Activated naive CD8-positive, alpha-beta T cell treated with anti-CD3 and anti-CD28 coated beads, Interleukin-2, amount 10 ng/mL, durations not matched to agents 7 days and 5 days (primary cell): ENCODE measurements at regions not wholly inside any gene's neighbourhood (a gene's known extent, or its start where the extent isn't known, plus 50 kb on each side); places are given as distances from the start of the nearest gene placed in this dataset.
"Not testable (repeated sequence)": the region's sequence is repeated elsewhere in the genome, so short reads cannot be mapped to it uniquely, and the experiment has no call there.

Source experiments
- ATAC-seq: fragments of 150-1000 bp; cut with Tn5 transposase; one replicate; pipeline ENCODE4 v1.10.0; 2021; ENCODE audit warnings: low read depth, moderate library complexity
- POLR2A ChIA-PET: fragments of 350-600 bp; sonication (Branson Sonifier 250); formaldehyde crosslinking; loops from one replicate; lab custom pipeline; 2021; ENCODE audit warnings: antibody characterized with exemption; lab: Charles Lee
- DNase-seq: peaks from one replicate; pipeline ENCODE4 v3.0.0; 2021
- H3K27ac Mint-ChIP-seq: one replicate; pipeline ENCODE4 v1.8.0; 2022; ENCODE audit warnings: mild to moderate bottlenecking, mixed read lengths
- H3K27me3 Mint-ChIP-seq: one replicate; pipeline ENCODE4 v1.8.0; 2022; ENCODE audit warnings: mild to moderate bottlenecking, moderate library complexity, mixed read lengths
- H3K36me3 Mint-ChIP-seq: one replicate; pipeline ENCODE4 v1.8.0; 2021; ENCODE audit warnings: mild to moderate bottlenecking, mixed read lengths
- H3K4me1 Mint-ChIP-seq: one replicate; pipeline ENCODE4 v1.8.0; 2021; ENCODE audit warnings: mixed read lengths
- H3K4me3 Mint-ChIP-seq: one replicate; pipeline ENCODE4 v1.8.0; 2022; ENCODE audit warnings: mild to moderate bottlenecking, moderate library complexity, mixed read lengths
- H3K9me3 Mint-ChIP-seq: one replicate; pipeline ENCODE4 v1.8.0; 2021; ENCODE audit warnings: mixed read lengths

DNA sequence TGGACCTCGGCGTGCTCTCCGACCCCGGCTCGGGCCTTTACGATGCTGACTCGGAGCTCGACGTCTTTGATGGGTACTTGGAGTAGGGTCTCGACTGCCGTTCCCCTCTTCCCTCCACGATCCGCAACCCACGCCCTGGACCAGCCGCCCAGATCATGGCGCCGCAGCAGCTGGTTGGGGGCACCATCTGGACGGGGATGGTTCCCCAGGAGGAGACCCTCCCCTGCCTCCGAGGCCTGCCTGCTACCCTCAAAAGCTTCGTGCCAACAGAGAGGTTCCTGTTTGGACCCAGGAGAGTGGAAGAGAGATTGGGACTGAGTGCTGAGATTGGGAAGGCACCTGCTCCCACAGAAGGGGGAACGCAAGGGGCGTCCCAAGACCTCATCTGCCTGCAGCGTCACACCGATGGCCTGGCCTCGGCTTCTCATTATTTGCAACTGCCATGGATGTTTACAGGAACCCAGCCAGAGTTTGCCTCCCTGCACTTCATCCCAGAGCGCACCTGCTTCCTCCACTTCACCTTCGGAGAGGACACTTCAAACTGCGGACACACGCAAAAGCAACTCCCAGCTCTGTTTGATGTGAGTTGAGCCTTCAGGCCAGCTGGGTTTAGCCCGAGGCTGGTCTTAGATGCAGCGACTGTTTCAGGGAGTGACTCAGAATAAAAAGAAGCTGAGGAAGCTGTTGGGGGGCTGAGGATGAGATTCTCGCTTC lies 58.9 kb downstream of the GOLGA6L7 start:
- peak; percentile 62 for DNase-seq

DNA sequence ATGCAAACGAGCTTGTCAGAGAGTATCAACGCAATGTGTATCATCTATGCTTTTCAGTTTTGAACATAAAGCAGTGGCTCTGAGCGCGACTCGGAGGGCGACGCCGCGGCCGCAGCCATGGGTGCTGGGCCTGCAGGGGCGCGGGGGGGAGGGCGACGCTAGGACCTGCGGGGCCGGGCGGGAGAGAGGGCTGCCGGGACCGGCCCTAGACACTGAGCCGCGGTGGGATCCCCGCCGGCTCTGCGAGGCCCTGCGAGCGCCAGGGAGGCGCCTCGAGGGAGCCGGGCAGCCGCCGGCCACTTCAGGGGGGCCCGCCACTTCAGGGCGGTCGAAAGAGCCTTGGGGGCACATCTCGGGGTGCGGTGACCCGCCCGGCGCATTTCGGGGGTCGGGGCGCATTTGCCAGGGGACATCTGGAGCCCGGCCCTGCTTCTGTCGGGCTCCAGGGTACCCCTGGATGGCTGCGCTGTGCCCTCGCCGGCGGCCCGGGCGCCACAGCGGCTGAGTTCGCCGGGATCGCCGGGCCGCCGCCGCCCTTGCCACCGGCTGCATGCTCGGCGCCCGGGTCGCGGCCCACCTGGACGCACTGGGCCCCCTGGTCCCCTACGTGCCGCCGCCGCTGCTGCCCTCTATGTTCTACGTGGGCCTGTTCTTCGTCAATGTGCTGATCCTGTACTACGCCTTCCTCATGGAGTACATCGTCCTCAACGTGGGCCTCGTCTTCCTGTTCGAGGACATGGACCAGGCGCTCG lies 59.6 kb downstream of the GOLGA6L7 start:
- H3K36me3 Mint-ChIP-seq, POLR2A ChIA-PET, H3K9me3 Mint-ChIP-seq, H3K27ac Mint-ChIP-seq: not testable (repeated sequence)
- peak overlapping the region; percentile 81 for H3K4me3 Mint-ChIP-seq
- H3K27me3 Mint-ChIP-seq = peaks cover 26% of the 10 kb centered on the region
- peaks cover 11% of the 10 kb centered on the region for H3K4me1 Mint-ChIP-seq
- ATAC-seq (peak; percentile 46), DNase-seq (peak; percentile 35)

More for the DNA sequence above, 58.9 kb downstream of the GOLGA6L7 start:
- peak overlapping the region; percentile 81 for H3K4me3 Mint-ChIP-seq
- POLR2A ChIA-PET, H3K9me3 Mint-ChIP-seq, H3K36me3 Mint-ChIP-seq: not testable (repeated sequence)
- peaks cover 26% of the 10 kb centered on the region for H3K27me3 Mint-ChIP-seq
- peak; percentile 90 for ATAC-seq
- peaks cover 11% of the 10 kb centered on the region for H3K4me1 Mint-ChIP-seq
- peak overlapping the region; percentile 48 for H3K27ac Mint-ChIP-seq

DNA sequence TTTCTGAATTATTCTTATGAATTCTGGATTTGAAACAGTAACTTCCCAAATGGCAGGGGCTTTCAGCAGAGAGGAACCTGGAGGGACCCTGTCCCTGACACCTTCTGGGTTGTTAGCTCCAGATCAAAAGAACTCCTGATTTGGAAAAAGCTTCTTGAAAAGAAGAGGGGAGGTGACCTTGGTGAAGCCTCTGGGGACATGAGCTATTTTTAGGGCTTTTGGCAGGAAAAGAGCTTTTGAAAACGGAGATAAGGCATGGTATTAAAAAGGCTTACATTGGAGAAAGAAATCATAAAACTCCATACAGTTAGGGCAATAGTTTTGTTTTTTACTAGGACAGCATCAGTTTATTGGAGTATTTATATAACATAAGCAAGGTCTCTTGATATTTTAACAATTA lies 60.3 kb downstream of the GOLGA6L7 start:
- peaks cover 24% of the 10 kb centered on the region for H3K27me3 Mint-ChIP-seq
- peak overlapping the region; percentile 35 for H3K4me3 Mint-ChIP-seq
- not testable (repeated sequence) for ATAC-seq

DNA sequence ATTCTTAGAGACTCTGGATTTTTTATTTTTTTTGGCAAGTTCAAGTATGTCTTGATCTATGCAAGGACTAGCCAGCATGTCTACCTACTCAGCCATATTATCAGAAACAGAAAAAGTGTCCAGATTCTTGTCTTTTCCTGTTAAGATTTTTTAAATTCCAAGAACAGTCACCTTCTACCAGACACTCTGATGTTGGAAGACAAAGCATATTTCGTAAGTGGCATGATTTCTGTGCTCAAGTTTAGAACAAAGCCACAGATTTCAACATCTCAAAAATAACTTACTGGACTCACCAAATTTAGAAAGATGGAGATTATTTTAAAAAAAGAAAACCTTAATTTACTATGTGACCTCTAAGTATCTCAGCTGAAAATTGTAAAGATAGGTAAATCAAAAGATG lies 61.9 kb downstream of the GOLGA6L7 start:
- Mint-ChIP-seq H3K9me3 (no peaks in the 10 kb centered on the region), H3K4me1 (peaks cover 11% of the 10 kb centered on the region), H3K36me3 (no peaks in the 10 kb centered on the region), H3K27ac (no peak overlapping the region), H3K27me3 (peaks cover 22% of the 10 kb centered on the region), H3K4me3 (no peak overlapping the region)
- no peak for DNase-seq
- no peak for ATAC-seq
- POLR2A ChIA-PET = no interaction called here

More for the DNA sequence above, 60.3 kb downstream of the GOLGA6L7 start:
- H3K36me3 Mint-ChIP-seq, H3K27ac Mint-ChIP-seq, H3K9me3 Mint-ChIP-seq, DNase-seq, POLR2A ChIA-PET: not testable (repeated sequence)
- peaks cover 11% of the 10 kb centered on the region for H3K4me1 Mint-ChIP-seq

DNA sequence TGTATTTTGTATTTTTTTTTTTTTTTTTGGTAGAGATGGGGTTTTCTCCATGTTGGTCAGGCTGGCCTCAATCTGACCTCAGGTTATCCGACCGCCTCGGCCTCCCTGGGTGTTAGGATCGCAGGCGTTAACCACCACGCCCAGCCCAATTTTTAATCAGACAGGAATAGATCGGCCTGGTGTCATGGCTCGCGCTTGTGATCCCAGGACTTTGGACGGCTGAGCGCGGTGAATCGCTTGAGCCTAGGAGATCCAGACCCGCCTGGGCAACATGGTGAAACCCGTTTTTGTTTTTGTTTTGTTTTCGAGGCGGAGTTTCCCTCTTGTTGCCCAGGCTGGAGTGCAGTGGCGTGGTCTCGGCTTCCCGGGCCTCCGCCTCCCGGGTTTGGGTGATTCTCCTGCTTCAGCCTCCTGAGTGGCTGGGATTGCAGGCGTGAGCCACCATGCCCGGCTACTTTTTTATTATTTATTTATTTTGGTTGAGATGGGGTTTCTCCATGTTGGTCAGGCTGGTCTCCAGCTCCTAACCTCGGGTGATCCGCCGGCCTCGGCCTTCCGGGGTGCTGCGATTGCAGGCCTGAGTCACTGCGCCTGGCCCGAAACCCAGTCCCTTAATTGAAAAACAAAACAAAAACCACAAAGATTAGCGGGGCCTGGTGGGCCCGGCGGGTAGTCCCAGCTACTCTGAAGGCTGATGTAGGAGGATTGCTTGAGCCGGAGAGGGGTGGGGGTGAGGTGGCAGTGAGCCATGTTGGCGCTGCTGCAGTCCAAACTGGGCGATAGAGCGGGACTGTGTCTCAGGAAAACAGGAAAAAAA lies 63.9 kb downstream of the GOLGA6L7 start:
- H3K27ac Mint-ChIP-seq, DNase-seq, H3K9me3 Mint-ChIP-seq, H3K36me3 Mint-ChIP-seq, ATAC-seq, H3K4me3 Mint-ChIP-seq, H3K4me1 Mint-ChIP-seq, POLR2A ChIA-PET: not testable (repeated sequence)
- peaks cover 23% of the 10 kb centered on the region for H3K27me3 Mint-ChIP-seq

DNA sequence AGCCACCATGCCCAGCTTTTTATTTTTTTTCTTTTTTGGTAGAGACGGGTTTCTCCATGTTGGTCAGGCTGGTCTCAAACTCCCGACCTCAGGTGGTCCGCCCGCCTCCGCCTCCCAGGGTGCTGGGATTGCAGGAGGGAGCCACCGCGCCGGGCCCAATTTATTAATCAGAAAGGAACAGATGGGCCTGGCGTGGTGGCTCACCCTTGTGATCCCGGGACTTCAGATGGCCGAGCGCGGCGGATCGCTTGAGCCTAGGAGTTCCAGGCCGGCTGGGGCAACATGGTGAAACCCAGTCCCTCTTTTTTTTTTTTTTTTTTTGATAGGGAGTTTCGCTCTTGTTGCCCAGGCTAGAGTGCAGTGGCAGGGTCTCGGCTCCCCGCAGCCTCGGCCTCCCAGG lies 64.6 kb downstream of the GOLGA6L7 start:
- no peak overlapping the region for H3K27ac Mint-ChIP-seq
- POLR2A ChIA-PET = no interaction called here
- no peak overlapping the region for H3K4me3 Mint-ChIP-seq
- peaks cover 21% of the 10 kb centered on the region for H3K27me3 Mint-ChIP-seq
- no peaks in the 10 kb centered on the region for H3K36me3 Mint-ChIP-seq
- ATAC-seq (no peak), DNase-seq (no peak)
- no peaks in the 10 kb centered on the region for H3K9me3 Mint-ChIP-seq
- peaks cover 6% of the 10 kb centered on the region for H3K4me1 Mint-ChIP-seq

DNA sequence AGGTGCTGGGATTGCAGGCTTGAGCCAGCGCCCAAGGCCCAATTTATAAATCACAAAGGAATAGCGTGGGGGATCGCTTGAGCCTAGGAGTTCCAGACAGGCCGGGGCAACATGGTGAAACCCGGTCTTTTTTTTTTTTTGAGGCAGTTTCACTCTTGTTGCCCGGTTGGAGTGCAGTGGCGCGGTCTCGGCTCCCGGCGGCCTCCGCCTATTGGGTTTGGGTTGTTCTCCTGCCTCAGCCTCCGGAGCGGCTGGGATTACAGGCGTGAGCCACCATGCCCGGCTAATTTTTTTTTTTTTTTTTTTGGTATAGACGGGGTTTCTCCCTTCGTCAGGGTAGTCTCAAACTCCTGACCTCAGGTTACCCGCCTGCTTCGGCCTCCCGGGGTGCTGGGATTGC lies 65.0 kb downstream of the GOLGA6L7 start:
- H3K27me3 Mint-ChIP-seq = peaks cover 21% of the 10 kb centered on the region
- peaks cover 6% of the 10 kb centered on the region for H3K4me1 Mint-ChIP-seq
- H3K4me3 Mint-ChIP-seq = no peak overlapping the region
- DNase-seq (no peak), ATAC-seq (no peak)
- no peaks in the 10 kb centered on the region for H3K36me3 Mint-ChIP-seq
- POLR2A ChIA-PET = no interaction called here
- no peak overlapping the region for H3K27ac Mint-ChIP-seq
- H3K9me3 Mint-ChIP-seq = no peaks in the 10 kb centered on the region

DNA sequence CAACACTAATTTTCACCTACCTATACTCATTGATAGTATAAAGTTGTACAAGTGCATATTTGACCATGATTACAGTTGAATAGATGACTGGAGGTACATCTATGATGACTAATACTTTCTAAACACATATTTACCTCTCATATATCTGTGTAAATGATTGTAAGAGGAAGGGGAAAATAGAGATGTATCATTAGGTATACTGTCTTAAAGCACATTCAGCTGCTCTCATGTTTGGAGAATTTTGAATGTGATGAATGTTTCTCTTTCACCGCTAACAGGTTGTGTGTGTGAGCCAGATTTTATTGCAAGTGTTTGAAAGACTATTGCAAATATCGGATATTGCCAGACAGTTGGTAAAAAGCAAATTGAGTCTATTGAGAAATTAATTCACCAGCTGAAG lies 66.2 kb upstream of the GOLGA8M start:
- H3K27me3 Mint-ChIP-seq, POLR2A ChIA-PET, ATAC-seq, H3K27ac Mint-ChIP-seq, DNase-seq, H3K4me3 Mint-ChIP-seq, H3K36me3 Mint-ChIP-seq, H3K4me1 Mint-ChIP-seq, H3K9me3 Mint-ChIP-seq: not testable (repeated sequence)

DNA sequence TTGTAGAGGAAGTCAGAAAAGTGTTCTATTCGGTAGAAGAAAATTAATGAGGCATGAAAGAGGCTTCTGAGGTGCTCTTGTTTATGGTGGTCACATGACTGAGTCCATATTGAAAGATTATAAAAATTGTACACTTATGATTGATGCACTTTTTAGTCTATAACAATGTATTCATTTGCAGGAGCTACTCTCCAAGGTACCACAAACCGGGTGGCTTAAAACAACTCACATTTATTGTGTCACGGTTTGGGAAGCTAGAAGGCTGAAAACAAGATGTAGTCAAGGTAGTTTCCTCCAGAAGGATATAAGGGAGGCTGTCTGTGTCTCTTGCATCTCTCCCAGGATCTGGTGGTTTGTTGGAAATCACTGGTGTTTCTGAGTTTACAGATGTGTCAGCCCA lies 60.6 kb upstream of the GOLGA8M start:
- POLR2A ChIA-PET, DNase-seq, H3K4me3 Mint-ChIP-seq: not testable (repeated sequence)

More for the DNA sequence above, 60.6 kb upstream of the GOLGA8M start:
- not testable (repeated sequence) for H3K27ac Mint-ChIP-seq, H3K36me3 Mint-ChIP-seq, H3K4me1 Mint-ChIP-seq, H3K27me3 Mint-ChIP-seq, ATAC-seq, H3K9me3 Mint-ChIP-seq
